Transverse colon (tissue), 4 donors: ENCODE measurements at regions not wholly inside any gene's neighbourhood (a gene's known extent, or its start where the extent isn't known, plus 50 kb on each side); places are given as distances from the start of the nearest gene placed in this dataset.

ENCODE experiments used
- CTCF ChIP-seq, 5 experiments: fragments of 200-600 bp in 3 of 5; fragments of 450-650 bp in 2 of 5; sonication (generic) in 3 of 5; IDR thresholded peaks; 1 replicate in 2 of 5; 2 replicates in 3 of 5; pipeline ENCODE4 v1.5.1; 2016 to 2017; ENCODE audit warnings: antibody characterized with exemption in 5 of 5, inconsistent platforms in 3 of 5, mild to moderate bottlenecking in 2 of 5, moderate library complexity in 1 of 5
- EP300 ChIP-seq: sonication (generic); formaldehyde crosslinking; IDR thresholded peaks from one replicate; pipeline ENCODE4 v1.6.1; 2017; ENCODE audit warnings: antibody characterized with exemption, low read depth
- POLR2A ChIP-seq: fragments of 450-650 bp; IDR thresholded peaks from one replicate; pipeline ENCODE4 v1.6.1; 2016; ENCODE audit warnings: antibody characterized with exemption, mild to moderate bottlenecking, moderate library complexity
- POLR2AphosphoS5 ChIP-seq, 3 donors: sonication (generic); formaldehyde crosslinking; IDR thresholded peaks; one replicate each; pipeline ENCODE4 v1.6.1; 2016; ENCODE audit warnings: antibody characterized with exemption in 3 of 3

DNA sequence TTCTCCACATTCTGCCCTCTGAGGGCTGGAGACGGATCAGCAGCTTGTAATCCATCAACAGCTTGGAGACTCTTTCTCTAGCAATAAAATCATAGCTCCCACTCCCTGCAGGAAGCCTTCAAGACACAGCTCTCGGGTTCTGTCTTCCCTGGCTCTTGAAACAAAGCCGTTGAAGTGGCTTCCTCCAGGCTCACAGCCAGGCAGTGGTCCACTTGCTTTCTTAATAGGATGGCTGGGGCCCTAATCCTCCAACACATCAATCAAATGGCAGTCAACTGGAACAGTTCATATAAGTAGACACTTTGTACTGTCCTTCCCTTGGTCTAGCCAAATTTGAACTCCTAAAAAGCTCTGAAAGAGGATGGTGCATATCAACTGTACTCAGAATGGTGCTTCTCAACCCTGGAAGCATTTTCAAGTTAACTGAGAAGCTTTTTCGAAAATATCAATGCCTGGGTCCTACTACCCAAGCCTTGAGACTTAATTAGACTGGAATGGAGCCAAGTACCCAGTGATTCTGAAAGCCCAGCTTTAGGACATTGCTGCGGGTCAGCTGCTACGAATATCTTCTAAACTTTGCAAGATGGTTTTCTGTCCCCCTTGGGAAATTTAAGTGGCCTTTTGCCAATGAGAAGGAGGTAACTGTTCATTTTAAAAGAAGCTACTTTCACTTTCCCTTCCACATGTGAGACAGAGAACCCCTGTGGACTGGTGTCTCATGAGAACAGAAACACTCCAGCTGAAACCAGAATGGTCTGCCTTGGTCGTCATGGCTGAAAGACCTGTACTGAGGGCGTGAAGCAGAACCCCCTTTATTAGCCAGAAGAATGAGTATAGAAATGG is 74.7 kb downstream of the SC5D start:
- TF ChIP-seq CTCF (IDR thresholded peaks at IDR 0.05) = no peak
- TF ChIP-seq POLR2AphosphoS5 (IDR thresholded peaks at IDR 0.05) = no peak
- no peak for TF ChIP-seq EP300
- TF ChIP-seq POLR2A = no peak
